ENCODE measurements at regions not wholly inside any gene's neighbourhood (a gene's known extent, or its start where the extent isn't known, plus 50 kb on each side); places are given as distances from the start of the nearest gene placed in this dataset.

GRCh38 chr6:9257215-9257614 is 821.9 kb upstream of the SLC35B3 start:
- no peaks in the 10 kb centered on the region for H3K9me3 ChIP-seq
- no peak for TF ChIP-seq POLR2AphosphoS5 (IDR thresholded peaks at IDR 0.05; ENCODE audit: insufficient read depth in 1 of 2, low read depth in 1 of 2)
- no peak for TF ChIP-seq POLR2A (IDR thresholded peaks at IDR 0.05)
- TF ChIP-seq CTCF (IDR thresholded peaks at IDR 0.05) = no peak
- no peaks in the 10 kb centered on the region for H3K27me3 ChIP-seq
- H3K4me1 ChIP-seq = no peaks in the 10 kb centered on the region
- no peaks in the 10 kb centered on the region for H3K36me3 ChIP-seq
- intact Hi-C loops (cut with DNase I) = no loop called here
- no peak overlapping the region for H3K4me3 ChIP-seq
- no peak overlapping the region for H3K27ac ChIP-seq
- DNase-seq (ENCODE audit: extremely low spot score in 2 of 2) = no peak

- no peak for DNase-seq (ENCODE audit: extremely low spot score in 2 of 2)
- H3K9me3 ChIP-seq = no peaks in the 10 kb centered on the region
- no peaks in the 10 kb centered on the region for H3K36me3 ChIP-seq
- H3K4me1 ChIP-seq = no peaks in the 10 kb centered on the region
- no peak overlapping the region for H3K4me3 ChIP-seq
- intact Hi-C loops (cut with DNase I) = no loop called here
- H3K27me3 ChIP-seq = no peaks in the 10 kb centered on the region
- TF ChIP-seq CTCF (IDR thresholded peaks at IDR 0.05) (no peak), POLR2A (IDR thresholded peaks at IDR 0.05) (no peak), POLR2AphosphoS5 (IDR thresholded peaks at IDR 0.05; ENCODE audit: insufficient read depth in 1 of 2, low read depth in 1 of 2) (no peak)
- no peak overlapping the region for H3K27ac ChIP-seq
These were observed 818.9 kb upstream of the SLC35B3 start for GRCh38 chr6:9254251-9254650.

- Histone ChIP-seq H3K27me3 (no peaks in the 10 kb centered on the region), H3K36me3 (no peaks in the 10 kb centered on the region), H3K4me3 (no peak overlapping the region), H3K4me1 (no peaks in the 10 kb centered on the region), H3K27ac (no peak overlapping the region), H3K9me3 (no peaks in the 10 kb centered on the region)
- TF ChIP-seq POLR2AphosphoS5 (IDR thresholded peaks at IDR 0.05; ENCODE audit: insufficient read depth in 1 of 2, low read depth in 1 of 2) = no peak
- no peak for TF ChIP-seq CTCF (IDR thresholded peaks at IDR 0.05)
- TF ChIP-seq POLR2A (IDR thresholded peaks at IDR 0.05) = no peak
- intact Hi-C loops (cut with DNase I) = no loop called here
- DNase-seq (ENCODE audit: extremely low spot score in 2 of 2) = no peak
These were observed 817.5 kb upstream of the SLC35B3 start for GRCh38 chr6:9252799-9253198.

GRCh38 chr6:9250852-9251251 is 815.5 kb upstream of the SLC35B3 start:
- H3K9me3 ChIP-seq = no peaks in the 10 kb centered on the region
- H3K27me3 ChIP-seq = no peaks in the 10 kb centered on the region
- intact Hi-C loops (cut with DNase I) = no loop called here
- no peak overlapping the region for H3K4me3 ChIP-seq
- H3K27ac ChIP-seq = no peak overlapping the region
- no peak for DNase-seq (ENCODE audit: extremely low spot score in 2 of 2)
- TF ChIP-seq POLR2A (IDR thresholded peaks at IDR 0.05) (no peak), POLR2AphosphoS5 (IDR thresholded peaks at IDR 0.05; ENCODE audit: insufficient read depth in 1 of 2, low read depth in 1 of 2) (no peak), CTCF (IDR thresholded peaks at IDR 0.05) (no peak)
- no peaks in the 10 kb centered on the region for H3K36me3 ChIP-seq
- no peaks in the 10 kb centered on the region for H3K4me1 ChIP-seq

GRCh38 chr6:9248133-9248532 is 812.8 kb upstream of the SLC35B3 start:
- intact Hi-C loops (cut with DNase I) = no loop called here
- no peak for DNase-seq (ENCODE audit: extremely low spot score in 2 of 2)
- Histone ChIP-seq H3K27me3 (no peaks in the 10 kb centered on the region), H3K9me3 (no peaks in the 10 kb centered on the region), H3K27ac (no peak overlapping the region), H3K4me1 (no peaks in the 10 kb centered on the region), H3K36me3 (no peaks in the 10 kb centered on the region), H3K4me3 (no peak overlapping the region)
- no peak for TF ChIP-seq CTCF (IDR thresholded peaks at IDR 0.05)
- TF ChIP-seq POLR2AphosphoS5 (IDR thresholded peaks at IDR 0.05; ENCODE audit: insufficient read depth in 1 of 2, low read depth in 1 of 2) = no peak
- no peak for TF ChIP-seq POLR2A (IDR thresholded peaks at IDR 0.05)

All from vagina (tissue), 2 donors.